ENCODE measurements at regions not wholly inside any gene's neighbourhood (a gene's known extent, or its start where the extent isn't known, plus 50 kb on each side); places are given as distances from the start of the nearest gene placed in this dataset.

DNA sequence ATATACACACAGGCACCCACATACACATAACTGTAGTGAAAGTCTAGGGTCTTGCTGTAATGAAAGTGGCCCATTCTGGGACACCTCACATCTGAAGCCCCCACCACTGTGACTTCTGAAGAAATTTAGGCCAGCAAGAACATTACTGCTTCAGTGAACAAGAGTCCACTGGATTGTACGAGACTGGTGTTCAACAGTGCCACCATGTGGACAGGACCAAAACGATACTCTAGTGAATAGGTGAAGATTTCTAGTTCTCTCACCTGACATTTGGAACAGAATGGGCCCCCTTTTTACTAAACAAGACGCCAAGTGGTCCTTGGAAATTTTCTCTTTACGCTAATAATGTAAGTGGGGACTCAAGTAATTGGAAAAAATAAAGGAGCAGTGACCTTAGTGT lies 156.9 kb downstream of the MAFB start:
- Histone ChIP-seq H3K4me3 (no peak overlapping the region), H3K27me3 (peaks cover 0 to 8% (median 0%) of the 10 kb centered on the region in 9 donors), H3K9me3 (peaks cover 0 to 32% (median 16%) of the 10 kb centered on the region in 12 donors), H3K27ac (no peak overlapping the region), H3K4me1 (no peaks in the 10 kb centered on the region), H3K36me3 (no peaks in the 10 kb centered on the region)
- intact Hi-C loops (cut with DNase I), result no loop called here
- WGBS, 4 donors, result 56 to 70% (median 63%) methylated on average over 4 of the region's 4 CpGs
- no peak for TF ChIP-seq POLR2A (IDR thresholded peaks at IDR 0.05)
- TF ChIP-seq, protein P1, sequence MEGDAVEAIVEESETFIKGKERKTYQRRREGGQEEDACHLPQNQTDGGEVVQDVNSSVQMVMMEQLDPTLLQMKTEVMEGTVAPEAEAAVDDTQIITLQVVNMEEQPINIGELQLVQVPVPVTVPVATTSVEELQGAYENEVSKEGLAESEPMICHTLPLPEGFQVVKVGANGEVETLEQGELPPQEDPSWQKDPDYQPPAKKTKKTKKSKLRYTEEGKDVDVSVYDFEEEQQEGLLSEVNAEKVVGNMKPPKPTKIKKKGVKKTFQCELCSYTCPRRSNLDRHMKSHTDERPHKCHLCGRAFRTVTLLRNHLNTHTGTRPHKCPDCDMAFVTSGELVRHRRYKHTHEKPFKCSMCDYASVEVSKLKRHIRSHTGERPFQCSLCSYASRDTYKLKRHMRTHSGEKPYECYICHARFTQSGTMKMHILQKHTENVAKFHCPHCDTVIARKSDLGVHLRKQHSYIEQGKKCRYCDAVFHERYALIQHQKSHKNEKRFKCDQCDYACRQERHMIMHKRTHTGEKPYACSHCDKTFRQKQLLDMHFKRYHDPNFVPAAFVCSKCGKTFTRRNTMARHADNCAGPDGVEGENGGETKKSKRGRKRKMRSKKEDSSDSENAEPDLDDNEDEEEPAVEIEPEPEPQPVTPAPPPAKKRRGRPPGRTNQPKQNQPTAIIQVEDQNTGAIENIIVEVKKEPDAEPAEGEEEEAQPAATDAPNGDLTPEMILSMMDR (IDR thresholded peaks at IDR 0.05), result peak in 2 of 12 donors; percentile 9 to 13
- ATAC-seq (no peak), DNase-seq (no peak)

DNA sequence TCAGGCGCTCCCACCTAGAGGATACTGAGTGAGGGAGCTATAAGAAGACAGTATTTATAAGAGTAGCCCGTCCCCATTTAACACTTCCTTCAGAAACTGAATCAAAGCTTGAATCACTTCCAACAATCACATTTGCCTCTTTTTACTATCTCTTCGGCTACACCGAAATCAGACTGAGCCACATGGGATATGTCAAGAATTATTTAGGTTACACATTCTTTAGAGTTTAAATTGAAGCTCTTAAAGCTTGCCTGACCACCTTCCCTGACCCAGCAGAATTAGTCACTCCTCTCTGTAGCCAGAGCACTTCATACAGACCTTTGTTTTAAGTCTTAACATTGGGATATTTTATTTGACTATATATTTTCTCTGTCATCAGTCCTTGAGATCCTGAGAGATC lies 163.7 kb downstream of the MAFB start:
- TF ChIP-seq, protein P1 (IDR thresholded peaks at IDR 0.05), result no peak
- TF ChIP-seq POLR2A (IDR thresholded peaks at IDR 0.05), result no peak
- Histone ChIP-seq H3K27ac (no peak overlapping the region), H3K36me3 (no peaks in the 10 kb centered on the region), H3K4me1 (no peaks in the 10 kb centered on the region), H3K9me3 (peaks cover 0 to 12% (median 4%) of the 10 kb centered on the region in 12 donors), H3K4me3 (no peak overlapping the region), H3K27me3 (peaks cover 0 to 3% (median 0%) of the 10 kb centered on the region in 9 donors)
- 55 to 71% (median 61%) methylated on average over 4 of the region's 4 CpGs for WGBS, 4 donors
- intact Hi-C loops (cut with DNase I), result no loop called here
- DNase-seq, result no peak
- ATAC-seq, result no peak

DNA sequence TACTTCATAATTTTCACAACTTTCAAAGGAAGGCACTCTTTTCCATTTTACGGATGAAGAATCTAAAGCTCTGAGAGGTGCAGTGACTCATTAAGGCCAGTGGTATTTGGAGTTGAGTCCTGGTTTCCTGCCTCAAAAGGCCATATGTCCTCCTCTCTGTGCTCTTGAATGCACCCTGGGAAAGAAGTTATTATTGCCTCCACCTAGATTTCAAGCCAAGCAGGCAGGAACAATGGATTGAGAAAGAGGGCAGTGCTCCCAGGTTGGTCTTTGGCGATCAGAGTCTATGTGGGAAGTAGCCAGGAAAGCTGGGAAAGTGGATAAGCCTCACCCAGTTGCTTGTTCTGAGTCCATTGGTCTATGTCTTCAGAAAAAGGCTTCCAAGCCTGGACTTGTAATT lies 165.0 kb downstream of the MAFB start:
- ATAC-seq, result no peak
- H3K4me1 ChIP-seq, result no peaks in the 10 kb centered on the region
- H3K36me3 ChIP-seq, result no peaks in the 10 kb centered on the region
- intact Hi-C loops (cut with DNase I), result no loop called here
- DNase-seq, result no peak
- WGBS, 4 donors, result 85 to 94% (median 91%) methylated on average over 2 of the region's 2 CpGs
- H3K4me3 ChIP-seq, result no peak overlapping the region
- peaks cover 0 to 3% (median 0%) of the 10 kb centered on the region in 9 donors for H3K27me3 ChIP-seq
- no peak for TF ChIP-seq POLR2A (IDR thresholded peaks at IDR 0.05)
- TF ChIP-seq, protein P1 (IDR thresholded peaks at IDR 0.05), result no peak
- peaks cover 0 to 12% (median 3%) of the 10 kb centered on the region in 12 donors for H3K9me3 ChIP-seq
- H3K27ac ChIP-seq, result no peak overlapping the region

DNA sequence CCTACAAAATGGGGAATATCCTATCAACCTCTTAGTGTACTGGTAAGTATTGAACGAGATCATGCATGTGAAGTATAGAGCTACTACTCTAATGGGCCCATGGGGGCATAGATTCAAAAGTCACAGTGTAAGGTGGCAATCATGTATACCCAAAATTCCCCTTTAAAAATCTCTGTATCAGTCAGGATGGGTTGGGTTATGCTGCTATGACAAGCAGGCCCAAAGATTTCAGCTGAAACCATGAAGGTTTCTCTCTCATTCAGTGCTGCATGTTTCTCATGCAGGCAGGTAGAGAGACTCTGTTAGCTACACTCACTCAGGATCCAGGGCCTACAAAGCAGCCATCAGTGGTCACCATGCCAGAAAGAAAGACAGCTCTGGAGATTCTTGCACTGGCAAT lies 166.6 kb downstream of the MAFB start:
- no peak for DNase-seq
- Histone ChIP-seq H3K36me3 (no peaks in the 10 kb centered on the region), H3K4me1 (no peaks in the 10 kb centered on the region), H3K27me3 (no peaks in the 10 kb centered on the region), H3K27ac (no peak overlapping the region), H3K9me3 (peaks cover 0 to 12% (median 3%) of the 10 kb centered on the region in 12 donors), H3K4me3 (no peak overlapping the region)
- WGBS, 4 donors, result 74 to 92% (median 83%) methylated on average over 1 of the region's 1 CpG
- TF ChIP-seq, protein P1 (IDR thresholded peaks at IDR 0.05), result no peak
- no peak for TF ChIP-seq POLR2A (IDR thresholded peaks at IDR 0.05)
- intact Hi-C loops (cut with DNase I), result no loop called here
- no peak for ATAC-seq
